ENCODE measurements at regions not wholly inside any gene's neighbourhood (a gene's known extent, or its start where the extent isn't known, plus 50 kb on each side); places are given as distances from the start of the nearest gene placed in this dataset.

- no peak for DNase-seq
- Histone ChIP-seq H3K4me3 (no peak overlapping the region), H3K4me1 (replicated peaks; ENCODE audit: insufficient read depth) (no peaks in the 10 kb centered on the region), H3K9me2 (ENCODE audit: insufficient read depth) (no peaks in the 10 kb centered on the region), H3K36me3 (ENCODE audit: low read depth) (no peaks in the 10 kb centered on the region), H3K27ac (no peak overlapping the region), H3K9me3 (ENCODE audit: insufficient read depth, low read depth) (no peaks in the 10 kb centered on the region), H4K20me1 (ENCODE audit: insufficient read depth) (no peaks in the 10 kb centered on the region), H3K4me2 (no peak overlapping the region), H2AFZ (no peak overlapping the region), H3K79me2 (ENCODE audit: low read depth) (no peaks in the 10 kb centered on the region), H3F3A (ENCODE audit: insufficient read depth, low read depth) (no peaks in the 10 kb centered on the region), H3K27me3 (ENCODE audit: insufficient read depth, low read depth) (no peaks in the 10 kb centered on the region)
- TF ChIP-seq EZH2 (IDR thresholded peaks at IDR 0.05; ENCODE audit: low read depth) (no peak), CTCF (conservative IDR thresholded peaks at IDR 0.05) (no peak)
- CTCF ChIA-PET = no interaction called here
- POLR2A ChIA-PET (ENCODE audit: unreplicated experiment) = no interaction called here
- BruUV-seq (replicated peaks) = no TSS peak
- intact Hi-C loops (cut with micrococcal nuclease; ENCODE audit: unreplicated experiment) = no loop called here
These were observed 531.5 kb upstream of the SLIT2 start for GRCh38 chr4:19720190-19720589.

GRCh38 chr4:19711871-19712270 is 539.8 kb upstream of the SLIT2 start:
- Histone ChIP-seq H3K79me2 (ENCODE audit: low read depth) (no peaks in the 10 kb centered on the region), H3K9me3 (ENCODE audit: insufficient read depth, low read depth) (no peaks in the 10 kb centered on the region), H3K27me3 (ENCODE audit: insufficient read depth, low read depth) (no peaks in the 10 kb centered on the region), H3K27ac (no peak overlapping the region), H3K4me3 (no peak overlapping the region), H3K4me2 (no peak overlapping the region), H3K9me2 (ENCODE audit: insufficient read depth) (no peaks in the 10 kb centered on the region), H4K20me1 (ENCODE audit: insufficient read depth) (no peaks in the 10 kb centered on the region), H3K36me3 (ENCODE audit: low read depth) (no peaks in the 10 kb centered on the region), H2AFZ (no peak overlapping the region), H3K4me1 (replicated peaks; ENCODE audit: insufficient read depth) (no peaks in the 10 kb centered on the region), H3F3A (ENCODE audit: insufficient read depth, low read depth) (no peaks in the 10 kb centered on the region)
- TF ChIP-seq EZH2 (IDR thresholded peaks at IDR 0.05; ENCODE audit: low read depth) = no peak
- no peak for TF ChIP-seq CTCF (conservative IDR thresholded peaks at IDR 0.05)
- intact Hi-C loops (cut with micrococcal nuclease; ENCODE audit: unreplicated experiment) = no loop called here
- BruUV-seq (replicated peaks) = no TSS peak
- POLR2A ChIA-PET (ENCODE audit: unreplicated experiment) = no interaction called here
- no peak for DNase-seq
- CTCF ChIA-PET = no interaction called here

GRCh38 chr4:19707876-19708275 is 543.8 kb upstream of the SLIT2 start:
- ChIA-PET CTCF (no interaction called here), POLR2A (ENCODE audit: unreplicated experiment) (no interaction called here)
- Histone ChIP-seq H3K27ac (no peak overlapping the region), H3K27me3 (ENCODE audit: insufficient read depth, low read depth) (no peaks in the 10 kb centered on the region), H3F3A (ENCODE audit: insufficient read depth, low read depth) (no peaks in the 10 kb centered on the region), H3K36me3 (ENCODE audit: low read depth) (no peaks in the 10 kb centered on the region), H3K4me3 (no peak overlapping the region), H3K4me2 (no peak overlapping the region), H3K4me1 (replicated peaks; ENCODE audit: insufficient read depth) (no peaks in the 10 kb centered on the region), H3K9me2 (ENCODE audit: insufficient read depth) (no peaks in the 10 kb centered on the region), H3K9me3 (ENCODE audit: insufficient read depth, low read depth) (no peaks in the 10 kb centered on the region), H3K79me2 (ENCODE audit: low read depth) (no peaks in the 10 kb centered on the region), H4K20me1 (ENCODE audit: insufficient read depth) (no peaks in the 10 kb centered on the region), H2AFZ (no peak overlapping the region)
- intact Hi-C loops (cut with micrococcal nuclease; ENCODE audit: unreplicated experiment) = no loop called here
- no peak for DNase-seq
- TF ChIP-seq EZH2 (IDR thresholded peaks at IDR 0.05; ENCODE audit: low read depth) (no peak), CTCF (conservative IDR thresholded peaks at IDR 0.05) (no peak)
- BruUV-seq (replicated peaks) = no TSS peak

Data from PC-9 (cell line).